ENCODE measurements at regions not wholly inside any gene's neighbourhood (a gene's known extent, or its start where the extent isn't known, plus 50 kb on each side); places are given as distances from the start of the nearest gene placed in this dataset.

DNA sequence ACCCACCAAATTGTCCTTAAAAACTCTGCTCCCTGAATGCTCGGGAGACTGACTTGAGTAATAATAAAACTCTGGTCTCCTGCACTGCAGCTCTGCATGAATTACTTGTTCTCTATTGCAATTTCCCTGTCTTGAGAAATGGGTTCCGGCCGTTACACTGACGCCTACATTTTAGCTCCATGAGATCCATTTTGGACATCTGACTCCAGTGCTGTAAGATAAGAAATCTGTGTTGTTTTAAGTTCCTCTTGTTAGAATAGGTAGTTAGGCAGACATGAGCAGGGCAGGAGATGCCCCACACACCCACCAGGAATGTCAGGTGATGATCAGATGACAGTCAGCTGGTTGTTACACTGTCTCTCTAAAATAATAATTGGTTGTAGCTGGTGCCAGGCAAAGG, 125.8 kb upstream of the SHB start:
- no peak for DNase-seq (ENCODE audit: low spot score)
- peaks cover 3% of the 10 kb centered on the region for H3K4me1 Mint-ChIP-seq (ENCODE audit: unreplicated experiment)
- no peaks in the 10 kb centered on the region for H3K9me3 Mint-ChIP-seq (ENCODE audit: unreplicated experiment)
- TF ChIP-seq, protein P1, sequence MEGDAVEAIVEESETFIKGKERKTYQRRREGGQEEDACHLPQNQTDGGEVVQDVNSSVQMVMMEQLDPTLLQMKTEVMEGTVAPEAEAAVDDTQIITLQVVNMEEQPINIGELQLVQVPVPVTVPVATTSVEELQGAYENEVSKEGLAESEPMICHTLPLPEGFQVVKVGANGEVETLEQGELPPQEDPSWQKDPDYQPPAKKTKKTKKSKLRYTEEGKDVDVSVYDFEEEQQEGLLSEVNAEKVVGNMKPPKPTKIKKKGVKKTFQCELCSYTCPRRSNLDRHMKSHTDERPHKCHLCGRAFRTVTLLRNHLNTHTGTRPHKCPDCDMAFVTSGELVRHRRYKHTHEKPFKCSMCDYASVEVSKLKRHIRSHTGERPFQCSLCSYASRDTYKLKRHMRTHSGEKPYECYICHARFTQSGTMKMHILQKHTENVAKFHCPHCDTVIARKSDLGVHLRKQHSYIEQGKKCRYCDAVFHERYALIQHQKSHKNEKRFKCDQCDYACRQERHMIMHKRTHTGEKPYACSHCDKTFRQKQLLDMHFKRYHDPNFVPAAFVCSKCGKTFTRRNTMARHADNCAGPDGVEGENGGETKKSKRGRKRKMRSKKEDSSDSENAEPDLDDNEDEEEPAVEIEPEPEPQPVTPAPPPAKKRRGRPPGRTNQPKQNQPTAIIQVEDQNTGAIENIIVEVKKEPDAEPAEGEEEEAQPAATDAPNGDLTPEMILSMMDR (IDR thresholded peaks at IDR 0.05; ENCODE audit: unreplicated experiment): no peak
- H3K36me3 Mint-ChIP-seq (ENCODE audit: low read depth, unreplicated experiment): no peaks in the 10 kb centered on the region
- no peak overlapping the region for H3K27ac Mint-ChIP-seq (ENCODE audit: unreplicated experiment)
- H3K4me3 Mint-ChIP-seq (ENCODE audit: unreplicated experiment): no peak overlapping the region
- peaks cover 2% of the 10 kb centered on the region for H3K27me3 Mint-ChIP-seq (ENCODE audit: unreplicated experiment)

- Mint-ChIP-seq H3K4me3 (ENCODE audit: unreplicated experiment) (no peak overlapping the region), H3K9me3 (ENCODE audit: unreplicated experiment) (no peaks in the 10 kb centered on the region), H3K27me3 (ENCODE audit: unreplicated experiment) (no peaks in the 10 kb centered on the region), H3K4me1 (ENCODE audit: unreplicated experiment) (peaks cover 3% of the 10 kb centered on the region), H3K27ac (ENCODE audit: unreplicated experiment) (no peak overlapping the region), H3K36me3 (ENCODE audit: low read depth, unreplicated experiment) (no peaks in the 10 kb centered on the region)
- DNase-seq (ENCODE audit: low spot score): no peak
- TF ChIP-seq, protein P1 (IDR thresholded peaks at IDR 0.05; ENCODE audit: unreplicated experiment): no peak
Observed at GRCh38 chr9:38192731-38193265, 123.8 kb upstream of the SHB start.

- Mint-ChIP-seq H3K27ac (ENCODE audit: unreplicated experiment) (no peak overlapping the region), H3K4me1 (ENCODE audit: unreplicated experiment) (peaks cover 19% of the 10 kb centered on the region), H3K27me3 (ENCODE audit: unreplicated experiment) (peaks cover 2% of the 10 kb centered on the region), H3K36me3 (ENCODE audit: low read depth, unreplicated experiment) (no peaks in the 10 kb centered on the region), H3K9me3 (ENCODE audit: unreplicated experiment) (no peaks in the 10 kb centered on the region), H3K4me3 (ENCODE audit: unreplicated experiment) (no peak overlapping the region)
- no peak for DNase-seq (ENCODE audit: low spot score)
- TF ChIP-seq, protein P1 (IDR thresholded peaks at IDR 0.05; ENCODE audit: unreplicated experiment): no peak
Observed at GRCh38 chr9:38186404-38187115, 117.5 kb upstream of the SHB start.

DNA sequence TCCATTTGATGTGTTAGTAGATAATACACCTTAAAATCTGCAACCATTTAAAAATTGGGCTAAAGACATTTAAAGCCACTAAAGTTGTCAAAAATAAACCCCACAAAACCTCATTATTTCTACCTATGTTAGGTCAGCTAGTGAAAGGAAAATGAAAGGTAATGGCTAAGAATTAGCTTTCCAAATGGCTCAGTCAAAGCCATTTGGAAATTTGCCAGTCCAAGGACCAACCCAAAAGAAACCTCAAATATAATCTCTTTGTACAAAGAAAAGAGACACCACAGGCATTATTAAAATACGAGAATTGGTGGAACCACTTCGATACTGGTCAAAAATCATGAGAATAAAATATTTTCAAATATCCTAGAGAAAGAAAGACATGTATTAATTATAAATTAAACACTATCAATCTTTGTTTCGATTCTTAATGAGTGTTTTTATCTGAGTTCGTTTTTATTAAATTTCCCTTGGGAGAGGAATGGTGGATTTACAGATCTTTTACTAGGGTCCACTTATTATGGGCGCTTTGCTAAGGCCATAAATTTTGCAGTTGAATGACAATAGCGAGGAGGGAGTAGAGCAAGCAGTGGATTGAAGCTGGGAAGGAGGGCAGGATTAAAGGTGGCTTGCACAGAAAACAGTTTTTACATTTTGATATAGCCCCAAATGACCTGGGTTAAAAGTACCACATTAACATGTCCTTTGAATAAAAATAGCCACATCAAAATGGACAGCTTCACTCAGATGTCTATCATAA, 116.8 kb upstream of the SHB start:
- Mint-ChIP-seq H3K9me3 (ENCODE audit: unreplicated experiment) (no peaks in the 10 kb centered on the region), H3K36me3 (ENCODE audit: low read depth, unreplicated experiment) (no peaks in the 10 kb centered on the region), H3K27me3 (ENCODE audit: unreplicated experiment) (peaks cover 3% of the 10 kb centered on the region), H3K27ac (ENCODE audit: unreplicated experiment) (no peak overlapping the region), H3K4me1 (ENCODE audit: unreplicated experiment) (peaks cover 25% of the 10 kb centered on the region), H3K4me3 (ENCODE audit: unreplicated experiment) (no peak overlapping the region)
- TF ChIP-seq, protein P1 (IDR thresholded peaks at IDR 0.05; ENCODE audit: unreplicated experiment): no peak
- DNase-seq (ENCODE audit: low spot score): no peak
